Ascending aorta (tissue), 2 donors: ENCODE measurements at regions not wholly inside any gene's neighbourhood (a gene's known extent, or its start where the extent isn't known, plus 50 kb on each side); places are given as distances from the start of the nearest gene placed in this dataset.

Experiments used
- DNase-seq, 2 donors: peaks; one replicate each; pipeline ENCODE4 v3.0.0-alpha.2; 2019; ENCODE audit warnings: low spot score in 2 of 2
- H3K27ac ChIP-seq, 2 donors: fragments of 200-600 bp; sonication (generic); one replicate each; pipeline ENCODE4 v1.5.1; 2016 to 2017; ENCODE audit warnings: mild to moderate bottlenecking in 1 of 2
- H3K27me3 ChIP-seq: fragments of 200-600 bp; sonication (generic); one replicate; pipeline ENCODE4 v1.5.1; 2017
- H3K36me3 ChIP-seq, 2 donors: fragments of 200-600 bp; sonication (generic); one replicate each; pipeline ENCODE4 v1.5.1; 2016
- H3K4me1 ChIP-seq, 2 donors: fragments of 200-600 bp; sonication (generic); one replicate each; pipeline ENCODE4 v1.5.1; 2016 to 2017; ENCODE audit warnings: mild to moderate bottlenecking in 1 of 2
- H3K4me3 ChIP-seq, 2 donors: fragments of 200-600 bp; sonication (generic); one replicate each; pipeline ENCODE4 v1.5.1; 2016 to 2017; ENCODE audit warnings: mild to moderate bottlenecking in 1 of 2
- H3K9me3 ChIP-seq, 2 donors: fragments of 200-600 bp; sonication (generic); one replicate each; pipeline ENCODE4 v1.5.1; 2016
- intact Hi-C: fragments of 100-400 bp; cut with DNase I; formaldehyde crosslinking; loops from one replicate; pipeline ENCODE4 v1.15.1; 2023
- TF ChIP-seq, protein P1 (sequence below), 3 experiments: fragments of 200-600 bp in 2 of 3; fragments of 450-650 bp in 1 of 3; sonication (generic) in 2 of 3; IDR thresholded peaks; one replicate each; pipeline ENCODE4 v1.5.1; 2016 to 2019; ENCODE audit warnings: antibody characterized with exemption in 3 of 3, mild to moderate bottlenecking in 1 of 3, moderate library complexity in 1 of 3

DNA sequence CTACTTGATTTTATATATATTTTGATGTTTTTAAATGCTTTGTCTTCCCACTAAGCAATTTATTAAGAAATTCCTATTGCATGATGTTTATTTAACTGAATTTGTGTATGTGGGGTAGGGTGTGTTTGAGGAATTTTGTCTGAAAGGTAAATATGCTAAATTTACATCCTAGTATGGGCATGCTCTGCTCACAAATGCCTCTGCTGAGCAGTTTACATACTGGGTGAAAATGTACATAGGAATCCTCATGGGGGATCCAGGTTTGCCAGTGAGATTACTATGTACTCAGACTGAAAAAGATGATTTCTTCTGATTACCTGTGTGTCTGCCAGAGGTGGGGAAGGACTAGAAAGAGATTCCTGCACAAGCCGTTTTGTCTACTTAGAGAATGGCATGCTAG, 126.6 kb downstream of the DISP1 start:
- TF ChIP-seq, protein P1, sequence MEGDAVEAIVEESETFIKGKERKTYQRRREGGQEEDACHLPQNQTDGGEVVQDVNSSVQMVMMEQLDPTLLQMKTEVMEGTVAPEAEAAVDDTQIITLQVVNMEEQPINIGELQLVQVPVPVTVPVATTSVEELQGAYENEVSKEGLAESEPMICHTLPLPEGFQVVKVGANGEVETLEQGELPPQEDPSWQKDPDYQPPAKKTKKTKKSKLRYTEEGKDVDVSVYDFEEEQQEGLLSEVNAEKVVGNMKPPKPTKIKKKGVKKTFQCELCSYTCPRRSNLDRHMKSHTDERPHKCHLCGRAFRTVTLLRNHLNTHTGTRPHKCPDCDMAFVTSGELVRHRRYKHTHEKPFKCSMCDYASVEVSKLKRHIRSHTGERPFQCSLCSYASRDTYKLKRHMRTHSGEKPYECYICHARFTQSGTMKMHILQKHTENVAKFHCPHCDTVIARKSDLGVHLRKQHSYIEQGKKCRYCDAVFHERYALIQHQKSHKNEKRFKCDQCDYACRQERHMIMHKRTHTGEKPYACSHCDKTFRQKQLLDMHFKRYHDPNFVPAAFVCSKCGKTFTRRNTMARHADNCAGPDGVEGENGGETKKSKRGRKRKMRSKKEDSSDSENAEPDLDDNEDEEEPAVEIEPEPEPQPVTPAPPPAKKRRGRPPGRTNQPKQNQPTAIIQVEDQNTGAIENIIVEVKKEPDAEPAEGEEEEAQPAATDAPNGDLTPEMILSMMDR (IDR thresholded peaks at IDR 0.05), result no peak
- no peaks in the 10 kb centered on the region for H3K36me3 ChIP-seq
- intact Hi-C loops, result no loop called here

DNA sequence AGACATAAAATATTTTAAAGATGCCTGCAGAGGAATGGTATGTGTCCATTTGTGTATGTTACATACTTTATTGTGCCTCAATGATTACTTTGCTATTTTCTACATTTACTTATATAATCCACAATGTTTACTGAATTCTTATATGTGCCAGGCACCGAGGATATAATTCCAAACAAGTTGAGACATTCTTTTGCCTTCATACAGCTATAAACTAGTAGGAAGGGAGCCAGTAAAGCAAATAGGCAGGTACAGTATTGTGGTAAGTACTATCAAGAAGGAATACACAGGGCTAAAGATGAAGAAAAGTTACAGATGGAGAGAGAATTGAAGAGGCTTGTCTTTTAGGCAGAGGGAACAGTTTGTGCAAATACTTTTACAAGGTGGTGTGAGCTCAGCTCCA, 131.6 kb downstream of the DISP1 start:
- Histone ChIP-seq H3K4me1 (no peaks in the 10 kb centered on the region), H3K36me3 (no peaks in the 10 kb centered on the region), H3K9me3 (no peaks in the 10 kb centered on the region), H3K27me3 (no peaks in the 10 kb centered on the region), H3K27ac (no peak overlapping the region), H3K4me3 (no peak overlapping the region)
- TF ChIP-seq, protein P1 (IDR thresholded peaks at IDR 0.05), result no peak
- DNase-seq, result no peak
- intact Hi-C loops, result no loop called here

More for the DNA sequence above, 126.6 kb downstream of the DISP1 start:
- no peaks in the 10 kb centered on the region for H3K27me3 ChIP-seq
- no peak overlapping the region for H3K27ac ChIP-seq
- H3K4me1 ChIP-seq, result no peaks in the 10 kb centered on the region
- no peak overlapping the region for H3K4me3 ChIP-seq
- no peak for DNase-seq
- H3K9me3 ChIP-seq, result no peaks in the 10 kb centered on the region

DNA sequence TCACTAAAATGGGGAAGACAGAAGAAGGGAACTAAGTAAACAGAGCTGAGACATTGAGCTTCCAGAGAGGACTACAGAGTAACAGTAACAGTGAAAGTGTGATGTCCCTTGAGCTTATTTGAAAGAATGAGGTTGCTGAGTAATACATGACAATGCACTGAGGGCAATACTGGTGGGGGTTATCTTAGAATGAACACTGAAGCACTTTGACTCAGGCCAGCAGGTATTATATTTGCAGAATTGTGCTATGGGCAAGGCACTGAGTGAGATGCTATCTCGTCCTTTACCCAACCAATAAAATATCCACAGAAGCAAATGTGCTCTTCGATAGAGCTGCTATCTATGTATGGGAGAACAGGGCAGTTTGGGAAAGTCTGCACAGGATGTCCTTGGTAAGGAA, 133.2 kb downstream of the DISP1 start:
- H3K27me3 ChIP-seq, result no peaks in the 10 kb centered on the region
- TF ChIP-seq, protein P1 (IDR thresholded peaks at IDR 0.05), result no peak
- H3K27ac ChIP-seq, result no peak overlapping the region
- no peaks in the 10 kb centered on the region for H3K36me3 ChIP-seq
- peaks cover 0 to under 1% of the 10 kb centered on the region in 2 donors for H3K4me1 ChIP-seq
- no peak for DNase-seq
- no peak overlapping the region for H3K4me3 ChIP-seq
- H3K9me3 ChIP-seq, result no peaks in the 10 kb centered on the region
- intact Hi-C loops, result no loop called here

DNA sequence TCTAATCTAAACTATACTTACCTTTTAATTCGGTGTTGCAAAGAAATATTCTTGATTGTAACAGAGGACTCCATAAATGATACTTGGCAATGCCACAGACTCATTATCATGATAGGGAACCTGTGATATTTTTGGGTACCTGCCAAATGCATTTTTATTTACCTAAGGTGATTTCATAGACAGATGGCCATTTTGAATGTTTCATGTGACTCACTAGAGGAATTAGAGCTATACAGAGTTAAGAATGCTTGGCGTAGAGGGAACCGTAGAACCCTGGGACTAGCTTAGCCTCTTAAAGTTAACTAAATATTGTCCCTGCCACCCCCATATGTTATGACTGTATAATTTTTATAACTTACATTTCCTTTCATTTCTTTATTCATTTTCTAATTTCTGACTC, 136.1 kb downstream of the DISP1 start:
- Histone ChIP-seq H3K36me3 (no peaks in the 10 kb centered on the region), H3K9me3 (no peaks in the 10 kb centered on the region), H3K27ac (no peak overlapping the region), H3K27me3 (no peaks in the 10 kb centered on the region), H3K4me1 (peaks cover 0 to 5% of the 10 kb centered on the region in 2 donors), H3K4me3 (no peak overlapping the region)
- DNase-seq, result no peak
- TF ChIP-seq, protein P1 (IDR thresholded peaks at IDR 0.05), result no peak
- intact Hi-C loops, result no loop called here

DNA sequence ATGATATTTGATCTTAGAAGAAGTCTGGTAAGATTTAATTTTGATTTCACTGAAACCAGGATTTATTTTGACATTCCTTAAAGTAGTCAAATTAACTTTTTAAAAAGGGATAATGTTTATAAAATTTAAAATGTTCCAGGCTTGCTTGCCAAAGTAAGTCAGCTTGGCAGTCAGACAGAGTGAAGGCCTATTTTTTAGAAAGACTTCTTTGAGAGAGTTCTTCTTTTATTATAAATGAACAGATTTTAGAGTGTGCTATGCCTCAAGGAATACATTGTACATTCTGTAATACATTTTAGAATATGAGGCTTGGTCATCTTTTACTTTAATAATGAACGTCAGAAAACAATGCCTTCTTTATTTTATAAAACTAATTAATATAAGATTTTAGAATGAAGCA, 138.7 kb downstream of the DISP1 start:
- Histone ChIP-seq H3K4me1 (peaks cover 0 to 5% of the 10 kb centered on the region in 2 donors), H3K27me3 (no peaks in the 10 kb centered on the region), H3K4me3 (no peak overlapping the region), H3K27ac (peak overlapping the region in 1 of 2 donors; percentile 41), H3K9me3 (no peaks in the 10 kb centered on the region), H3K36me3 (no peaks in the 10 kb centered on the region)
- intact Hi-C loops, result no loop called here
- TF ChIP-seq, protein P1 (IDR thresholded peaks at IDR 0.05), result no peak
- DNase-seq, result no peak

DNA sequence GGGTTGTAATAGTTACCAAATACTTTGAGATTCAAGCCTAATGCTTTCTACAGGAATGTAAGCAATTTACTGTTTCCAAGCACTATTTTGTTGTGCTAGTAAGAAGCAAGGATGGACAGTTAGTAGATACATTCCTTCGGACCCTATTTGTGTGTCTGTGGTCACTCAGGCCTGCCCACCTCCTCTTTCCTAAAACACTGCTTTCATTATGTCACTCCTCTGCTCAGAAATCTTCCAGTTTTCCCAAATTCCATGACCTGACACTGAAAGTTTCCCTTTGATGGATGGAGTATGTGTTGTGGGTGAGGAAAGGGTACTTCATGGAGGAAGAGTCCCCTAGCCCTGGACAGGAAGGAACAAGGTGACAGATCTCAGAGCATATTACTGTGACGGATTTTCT, 141.1 kb downstream of the DISP1 start:
- TF ChIP-seq, protein P1 (IDR thresholded peaks at IDR 0.05), result no peak
- no peak overlapping the region for H3K27ac ChIP-seq
- H3K36me3 ChIP-seq, result no peaks in the 10 kb centered on the region
- H3K9me3 ChIP-seq, result no peaks in the 10 kb centered on the region
- no peak overlapping the region for H3K4me3 ChIP-seq
- no peak for DNase-seq
- H3K27me3 ChIP-seq, result no peaks in the 10 kb centered on the region
- intact Hi-C loops, result no loop called here
- peaks cover 0 to 5% of the 10 kb centered on the region in 2 donors for H3K4me1 ChIP-seq
